GM23248 (cell line): ENCODE measurements at regions not wholly inside any gene's neighbourhood (a gene's known extent, or its start where the extent isn't known, plus 50 kb on each side); places are given as distances from the start of the nearest gene placed in this dataset.

Experiments used
- DNase-seq: peaks from one replicate; pipeline ENCODE4 v3.0.0-alpha.2; 2015
- H2AFZ ChIP-seq: fragments of 200-600 bp; sonication (generic); 2 replicates; pipeline ENCODE4 v1.6.1; 2016; ENCODE audit warnings: antibody characterized with exemption
- H3F3A ChIP-seq: fragments of 200-600 bp; sonication (generic); 2 replicates; pipeline ENCODE4 v1.6.1; 2016; ENCODE audit warnings: mild to moderate bottlenecking, antibody characterized with exemption, mixed run types; ENCODE audit not compliant: insufficient read depth
- H3K27ac ChIP-seq: fragments of 200-600 bp; sonication (generic); 2 replicates; pipeline ENCODE4 v1.5.1; 2016; ENCODE audit warnings: mild to moderate bottlenecking
- H3K27me3 ChIP-seq: fragments of 200-600 bp; sonication (generic); replicated peaks from 2 replicates; pipeline ENCODE4 v1.6.1; 2016; ENCODE audit warnings: mild to moderate bottlenecking; ENCODE audit not compliant: insufficient read depth
- H3K36me3 ChIP-seq: fragments of 200-600 bp; sonication (generic); 2 replicates; pipeline ENCODE4 v1.6.1; 2016; ENCODE audit warnings: low read depth, mild to moderate bottlenecking
- H3K4me1 ChIP-seq: fragments of 200-600 bp; sonication (generic); 2 replicates; pipeline ENCODE4 v1.6.1; 2016; ENCODE audit warnings: mild to moderate bottlenecking; ENCODE audit not compliant: insufficient read depth
- H3K4me2 ChIP-seq: fragments of 200-600 bp; sonication (generic); one replicate; pipeline ENCODE4 v1.6.1; 2016; ENCODE audit warnings: mild to moderate bottlenecking; ENCODE audit not compliant: unreplicated experiment
- H3K4me3 ChIP-seq: fragments of 200-600 bp; sonication (generic); 2 replicates; pipeline ENCODE4 v1.5.1; 2016; ENCODE audit warnings: mild to moderate bottlenecking
- H3K79me2 ChIP-seq: fragments of 200-600 bp; sonication (generic); 2 replicates; pipeline ENCODE4 v1.6.1; 2016; ENCODE audit warnings: mild to moderate bottlenecking; ENCODE audit not compliant: insufficient read depth
- H3K9ac ChIP-seq: fragments of 200-600 bp; sonication (generic); 2 replicates; pipeline ENCODE4 v1.6.1; 2016; ENCODE audit warnings: mild to moderate bottlenecking
- H3K9me2 ChIP-seq: fragments of 200-600 bp; sonication (generic); 2 replicates; pipeline ENCODE4 v1.6.1; 2016; ENCODE audit warnings: mixed run types, mild to moderate bottlenecking, moderate library complexity; ENCODE audit not compliant: insufficient read depth
- H3K9me3 ChIP-seq: fragments of 200-600 bp; sonication (generic); one replicate; pipeline ENCODE4 v1.6.1; 2017; ENCODE audit warnings: low read depth
- H4K20me1 ChIP-seq: fragments of 200-600 bp; sonication (generic); 2 replicates; pipeline ENCODE4 v1.6.0; 2016; ENCODE audit not compliant: insufficient read depth
- EZH2 ChIP-seq: fragments of 200-600 bp; sonication (generic); IDR thresholded peaks from 2 replicates; pipeline ENCODE4 v1.6.1; 2018; ENCODE audit warnings: antibody characterized with exemption, mild to moderate bottlenecking; ENCODE audit not compliant: insufficient read depth, poor library complexity, severe bottlenecking
- EZH2phosphoT487 ChIP-seq: fragments of 200-600 bp; sonication (generic); IDR thresholded peaks from 2 replicates; pipeline ENCODE4 v1.6.1; 2018; ENCODE audit warnings: antibody characterized with exemption, moderate library complexity, mild to moderate bottlenecking, low read depth; ENCODE audit not compliant: insufficient read depth
- WGBS, 2 experiments: methylation state at CpG; one replicate each; pipeline ENCODE4 v1.1.6; 2015 to 2017; ENCODE audit warnings: low lambda C conversion rate in 2 of 2, low coverage in 1 of 2; ENCODE audit errors: missing lambda C conversion rate in 2 of 2; 5-methylcytosine and 5-hydroxymethylcytosine counted together
- in situ Hi-C: fragments of 300-500 bp; cut with MboI; formaldehyde crosslinking; loops from 2 replicates; pipeline ENCODE4 v1.15.0; 2020

DNA sequence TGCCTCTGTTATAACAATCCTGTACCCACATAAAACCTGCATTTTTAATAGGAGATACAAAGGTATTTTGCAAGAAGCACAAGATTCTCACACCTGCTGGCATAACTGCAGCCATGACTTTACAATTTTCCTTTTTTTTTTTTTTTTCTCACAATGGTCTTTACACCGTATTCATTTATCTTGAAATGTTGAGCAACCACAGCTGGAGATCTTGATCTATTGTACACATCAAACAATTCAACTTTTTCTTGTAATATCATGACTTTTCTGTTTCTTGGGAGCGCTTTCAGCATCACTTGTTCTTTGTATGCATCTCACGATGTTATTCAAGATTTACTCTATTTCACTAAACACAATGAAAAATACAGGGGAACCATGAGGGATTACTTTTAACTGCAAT lies 651.4 kb downstream of the KCNT2 start:
- WGBS, 2 experiments, result 65 to 67% methylated on average over 3 of the region's 3 CpGs
- H3K79me2 ChIP-seq, result no peaks in the 10 kb centered on the region
- no peaks in the 10 kb centered on the region for H3F3A ChIP-seq
- no peaks in the 10 kb centered on the region for H3K9me3 ChIP-seq
- H3K36me3 ChIP-seq, result no peaks in the 10 kb centered on the region
- H3K4me1 ChIP-seq, result no peaks in the 10 kb centered on the region
- in situ Hi-C loops, result no loop called here
- no peak for TF ChIP-seq EZH2
- no peak for TF ChIP-seq EZH2phosphoT487
- no peaks in the 10 kb centered on the region for H3K27me3 ChIP-seq
- no peaks in the 10 kb centered on the region for H3K9me2 ChIP-seq
- H3K27ac ChIP-seq, result no peak overlapping the region
- DNase-seq, result no peak
- H2AFZ ChIP-seq, result no peak overlapping the region
- no peak overlapping the region for H3K9ac ChIP-seq
- no peak overlapping the region for H3K4me3 ChIP-seq
- H4K20me1 ChIP-seq, result no peaks in the 10 kb centered on the region
- no peak overlapping the region for H3K4me2 ChIP-seq

DNA sequence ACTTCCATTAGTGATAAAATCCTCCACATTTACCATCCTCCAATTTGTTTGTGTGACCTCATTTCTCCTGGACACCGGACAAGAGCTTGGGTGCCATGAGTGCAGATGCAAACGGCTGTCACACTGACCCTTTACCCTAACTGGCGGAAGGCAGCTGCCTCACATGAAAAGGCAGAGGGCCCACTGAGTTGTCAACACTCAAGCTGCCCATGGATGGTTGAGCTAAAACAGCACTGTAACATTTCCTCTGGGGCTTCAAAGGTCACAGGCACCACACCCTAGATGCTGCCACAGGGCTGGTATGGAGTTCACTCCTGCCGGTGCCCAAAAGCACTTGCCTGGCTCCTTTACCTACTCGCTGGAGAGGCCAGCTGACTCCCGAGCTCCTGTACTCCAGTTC lies 653.4 kb downstream of the KCNT2 start:
- no peaks in the 10 kb centered on the region for H3K4me1 ChIP-seq
- no peak overlapping the region for H3K4me3 ChIP-seq
- in situ Hi-C loops, result no loop called here
- no peak for DNase-seq
- H3K27ac ChIP-seq, result no peak overlapping the region
- WGBS, 2 experiments, result 53 to 57% methylated on average over 6 of the region's 6 CpGs
- no peak overlapping the region for H3K4me2 ChIP-seq
- H3K79me2 ChIP-seq, result no peaks in the 10 kb centered on the region
- no peaks in the 10 kb centered on the region for H3K9me2 ChIP-seq
- no peak overlapping the region for H3K9ac ChIP-seq
- no peaks in the 10 kb centered on the region for H3K36me3 ChIP-seq
- no peaks in the 10 kb centered on the region for H3K27me3 ChIP-seq
- H3F3A ChIP-seq, result no peaks in the 10 kb centered on the region
- no peak overlapping the region for H2AFZ ChIP-seq
- H3K9me3 ChIP-seq, result no peaks in the 10 kb centered on the region
- TF ChIP-seq EZH2, result no peak
- no peaks in the 10 kb centered on the region for H4K20me1 ChIP-seq

DNA sequence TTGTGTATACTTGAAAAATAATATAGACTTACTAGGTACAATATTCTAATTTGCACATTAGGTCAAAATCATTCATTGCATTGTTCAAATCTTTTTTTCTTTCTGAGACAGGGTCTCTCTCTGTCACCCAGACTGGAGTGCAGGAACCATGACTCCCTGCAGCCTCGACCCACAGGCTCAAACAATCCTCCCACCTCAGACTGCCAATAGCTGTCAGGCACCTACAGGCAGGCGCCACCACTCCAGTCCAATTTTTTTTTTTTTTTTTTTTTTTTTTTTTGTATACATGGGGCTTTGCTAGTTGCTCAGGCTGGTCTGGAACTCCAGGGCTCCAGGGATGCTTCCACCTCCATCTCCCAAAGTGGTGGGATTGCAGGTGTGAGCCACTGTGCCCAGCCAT lies 656.9 kb downstream of the KCNT2 start:
- H3K9me3 ChIP-seq, result no peaks in the 10 kb centered on the region
- H3K79me2 ChIP-seq, result no peaks in the 10 kb centered on the region
- H3K27ac ChIP-seq, result no peak overlapping the region
- no peaks in the 10 kb centered on the region for H3K27me3 ChIP-seq
- no peaks in the 10 kb centered on the region for H3K9me2 ChIP-seq
- H3K4me2 ChIP-seq, result no peak overlapping the region
- no peak overlapping the region for H2AFZ ChIP-seq
- TF ChIP-seq EZH2, result no peak
- no peak for TF ChIP-seq EZH2phosphoT487
- 58 to 68% methylated on average over 2 of the region's 2 CpGs for WGBS, 2 experiments
- no peaks in the 10 kb centered on the region for H4K20me1 ChIP-seq
- H3K4me3 ChIP-seq, result no peak overlapping the region
- H3K4me1 ChIP-seq, result no peaks in the 10 kb centered on the region
- no peaks in the 10 kb centered on the region for H3K36me3 ChIP-seq
- no peaks in the 10 kb centered on the region for H3F3A ChIP-seq
- no peak for DNase-seq
- H3K9ac ChIP-seq, result no peak overlapping the region
- in situ Hi-C loops, result no loop called here

DNA sequence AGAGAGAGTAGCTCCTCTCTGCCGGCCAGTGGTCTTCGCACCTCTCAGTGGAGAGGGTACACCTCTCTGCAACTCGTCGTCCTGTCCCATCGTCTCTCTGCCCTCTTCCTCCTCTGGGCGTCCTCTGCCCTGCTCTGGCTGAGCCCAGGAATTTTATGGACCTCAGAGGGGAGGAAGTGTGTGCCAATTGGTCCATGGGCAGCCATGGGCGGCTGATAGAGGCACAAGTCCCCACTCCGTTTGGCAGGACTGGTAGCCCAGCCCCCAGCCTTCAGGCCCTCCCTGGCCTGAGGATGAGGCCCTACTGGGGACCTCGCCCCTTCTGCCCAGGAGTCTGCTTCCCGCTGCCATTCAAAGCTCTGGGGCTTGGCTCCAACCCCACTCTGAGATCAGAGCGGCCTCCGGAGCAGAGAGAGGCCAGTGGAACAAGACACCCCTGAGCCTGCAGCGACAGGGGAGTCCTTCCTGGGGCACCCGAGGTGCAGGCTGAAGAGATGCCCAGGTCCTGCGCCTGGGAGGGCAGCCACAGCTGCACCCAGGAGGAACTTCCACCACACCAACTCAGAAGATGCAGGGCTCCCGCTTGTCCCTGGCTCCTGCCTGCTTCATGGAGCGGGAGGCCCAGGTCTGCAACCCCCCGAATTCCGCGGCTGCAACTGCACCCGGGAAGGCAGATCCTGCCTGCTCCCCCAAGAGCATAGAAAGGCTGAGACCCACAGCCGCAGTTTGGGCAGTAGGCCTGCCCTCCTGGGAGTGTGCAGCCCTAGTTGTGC lies 659.9 kb downstream of the KCNT2 start:
- no peak overlapping the region for H3K4me3 ChIP-seq
- 74 to 79% methylated on average over 22 of the region's 22 CpGs for WGBS, 2 experiments
- H3K9ac ChIP-seq, result no peak overlapping the region
- TF ChIP-seq EZH2 (no peak), EZH2phosphoT487 (no peak)
- no peaks in the 10 kb centered on the region for H3K9me3 ChIP-seq
- no peaks in the 10 kb centered on the region for H3K4me1 ChIP-seq
- no peaks in the 10 kb centered on the region for H4K20me1 ChIP-seq
- H3K9me2 ChIP-seq, result no peaks in the 10 kb centered on the region
- no peak overlapping the region for H2AFZ ChIP-seq
- H3K27me3 ChIP-seq, result no peaks in the 10 kb centered on the region
- in situ Hi-C loops, result no loop called here
- DNase-seq, result no peak
- no peak overlapping the region for H3K4me2 ChIP-seq
- H3K79me2 ChIP-seq, result no peaks in the 10 kb centered on the region
- H3K27ac ChIP-seq, result no peak overlapping the region
- no peaks in the 10 kb centered on the region for H3K36me3 ChIP-seq
- no peaks in the 10 kb centered on the region for H3F3A ChIP-seq

DNA sequence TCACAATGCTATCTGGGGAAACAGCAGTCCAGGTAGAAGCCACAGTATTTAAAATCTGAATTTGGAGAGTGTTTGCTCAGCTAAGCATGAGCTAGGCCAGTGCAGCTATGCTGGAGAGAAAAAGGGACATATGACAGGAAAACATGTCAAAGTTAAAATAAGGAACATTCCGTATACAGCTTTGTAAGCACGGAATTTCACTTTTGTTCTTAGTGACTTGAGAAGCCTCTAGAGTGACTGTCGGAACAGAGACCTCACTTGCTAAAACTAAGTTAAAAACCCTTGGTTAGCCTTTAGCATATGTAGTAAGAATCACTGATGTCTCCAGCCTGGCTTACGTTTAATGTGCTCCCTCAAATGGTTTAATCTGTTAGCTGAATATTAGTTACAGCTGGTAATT lies 661.7 kb downstream of the KCNT2 start:
- 26 to 35% methylated on average over 4 of the region's 4 CpGs for WGBS, 2 experiments

More for the DNA sequence above, 661.7 kb downstream of the KCNT2 start:
- in situ Hi-C loops, result no loop called here
- no peak overlapping the region for H3K4me3 ChIP-seq
- H3K9me2 ChIP-seq, result no peaks in the 10 kb centered on the region
- no peaks in the 10 kb centered on the region for H3K9me3 ChIP-seq
- no peaks in the 10 kb centered on the region for H4K20me1 ChIP-seq
- no peaks in the 10 kb centered on the region for H3K36me3 ChIP-seq
- no peak overlapping the region for H3K9ac ChIP-seq
- no peaks in the 10 kb centered on the region for H3K79me2 ChIP-seq
- H3K27me3 ChIP-seq, result no peaks in the 10 kb centered on the region
- no peak for DNase-seq
- H3K4me2 ChIP-seq, result no peak overlapping the region
- no peak overlapping the region for H3K27ac ChIP-seq
- TF ChIP-seq EZH2phosphoT487 (no peak), EZH2 (no peak)
- H3K4me1 ChIP-seq, result no peaks in the 10 kb centered on the region
- no peaks in the 10 kb centered on the region for H3F3A ChIP-seq
- H2AFZ ChIP-seq, result no peak overlapping the region
